CD14-positive monocyte (primary cell): ENCODE measurements at regions not wholly inside any gene's neighbourhood (a gene's known extent, or its start where the extent isn't known, plus 50 kb on each side); places are given as distances from the start of the nearest gene placed in this dataset.

Source experiments
- DNase-seq, 3 donors: peaks; one replicate each; pipeline ENCODE4 v3.0.0-alpha.2; 2011 to 2022
- H2AFZ ChIP-seq: 2 replicates; pipeline ENCODE4 v1.6.0; 2012; ENCODE audit warnings: mild to moderate bottlenecking, low read depth, low read length, inconsistent platforms; ENCODE audit not compliant: insufficient read depth, poor library complexity, severe bottlenecking
- H3K27ac ChIP-seq, 2 donors: 1 replicate in 1 of 2; 2 replicates in 1 of 2; pipeline ENCODE4 v1.5.1; 2012 to 2013; ENCODE audit warnings: low read length in 2 of 2, control low read depth in 1 of 2, inconsistent platforms in 1 of 2, low read depth in 1 of 2, mild to moderate bottlenecking in 1 of 2
- H3K27me3 ChIP-seq, 2 donors: one replicate each; pipeline versions ENCODE4 v1.6.0 to v1.6.1; 2011 to 2013; ENCODE audit warnings: low read length in 2 of 2; ENCODE audit not compliant: control insufficient read depth in 2 of 2, insufficient read depth in 2 of 2
- H3K36me3 ChIP-seq, 2 donors: replicated peaks in 1 of 2; 1 replicate in 1 of 2; 2 replicates in 1 of 2; pipeline versions ENCODE4 v1.5.1 to v1.6.1; 2012 to 2013; ENCODE audit warnings: low read length in 2 of 2, control low read depth in 1 of 2, inconsistent platforms in 1 of 2, mild to moderate bottlenecking in 1 of 2; ENCODE audit not compliant: insufficient read depth in 2 of 2, control insufficient read depth in 1 of 2
- H3K4me1 ChIP-seq, 2 donors: 1 replicate in 1 of 2; 2 replicates in 1 of 2; pipeline versions ENCODE4 v1.5.1 to v1.6.1; 2012 to 2013; ENCODE audit warnings: low read length in 2 of 2, control low read depth in 1 of 2, inconsistent platforms in 1 of 2, mild to moderate bottlenecking in 1 of 2, moderate library complexity in 1 of 2; ENCODE audit not compliant: insufficient read depth in 2 of 2, control insufficient read depth in 1 of 2
- H3K4me2 ChIP-seq: replicated peaks from 2 replicates; pipeline ENCODE3; 2012; ENCODE audit warnings: low read length, moderate library complexity, mild to moderate bottlenecking; ENCODE audit not compliant: poor library complexity, severe bottlenecking; ENCODE audit errors: extremely low read depth
- H3K4me3 ChIP-seq, 3 experiments: fragments of 200-600 bp in 1 of 3; sonication (generic) in 1 of 3; replicated peaks in 1 of 3; 1 replicate in 2 of 3; 2 replicates in 1 of 3; pipeline ENCODE4 v1.5.1; 2011 to 2013; ENCODE audit warnings: low read length in 3 of 3, mild to moderate bottlenecking in 3 of 3, control low read depth in 2 of 3, low read depth in 2 of 3, inconsistent platforms in 1 of 3, moderate library complexity in 1 of 3
- H3K79me2 ChIP-seq: 2 replicates; pipeline ENCODE4 v1.6.0; 2012; ENCODE audit warnings: mild to moderate bottlenecking, control low read depth, inconsistent platforms, low read length, moderate library complexity; ENCODE audit not compliant: insufficient read depth
- H3K9ac ChIP-seq: 2 replicates; pipeline ENCODE4 v1.6.0; 2017; ENCODE audit warnings: low read length, mild to moderate bottlenecking; ENCODE audit not compliant: insufficient read depth, poor library complexity, severe bottlenecking
- H3K9me3 ChIP-seq, 2 donors: replicated peaks in 1 of 2; 1 replicate in 1 of 2; 2 replicates in 1 of 2; pipeline versions ENCODE4 v1.5.1 to v1.6.1; 2012 to 2013; ENCODE audit warnings: low read length in 2 of 2, control low read depth in 1 of 2; ENCODE audit not compliant: control insufficient read depth in 1 of 2, insufficient read depth in 1 of 2
- H4K20me1 ChIP-seq: 2 replicates; pipeline ENCODE4 v1.6.0; 2012; ENCODE audit warnings: mild to moderate bottlenecking, low read length, control low read depth, moderate library complexity; ENCODE audit not compliant: insufficient read depth
- H3K27ac Mint-ChIP-seq, 7 donors: one replicate each; pipeline ENCODE4 v1.8.0; 2020; ENCODE audit warnings: mild to moderate bottlenecking in 7 of 7, mixed read lengths in 7 of 7, moderate library complexity in 6 of 7, inconsistent platforms in 2 of 7
- H3K27me3 Mint-ChIP-seq, 3 donors: one replicate each; pipeline ENCODE4 v1.8.0; 2021 to 2022; ENCODE audit warnings: low read depth in 3 of 3, mild to moderate bottlenecking in 3 of 3, mixed read lengths in 3 of 3, moderate library complexity in 3 of 3, inconsistent platforms in 1 of 3
- H3K36me3 Mint-ChIP-seq, 2 donors: one replicate each; pipeline ENCODE4 v1.8.0; 2020; ENCODE audit warnings: mixed read lengths in 2 of 2, inconsistent platforms in 1 of 2, mild to moderate bottlenecking in 1 of 2
- H3K4me1 Mint-ChIP-seq: one replicate; pipeline ENCODE4 v1.8.0; 2020; ENCODE audit warnings: mild to moderate bottlenecking, mixed read lengths
- H3K4me3 Mint-ChIP-seq, 2 donors: one replicate each; pipeline ENCODE4 v1.8.0; 2020; ENCODE audit warnings: mild to moderate bottlenecking in 2 of 2, mixed read lengths in 2 of 2, moderate library complexity in 1 of 2
- H3K9me3 Mint-ChIP-seq, 7 donors: one replicate each; pipeline ENCODE4 v1.8.0; 2020 to 2022; ENCODE audit warnings: mixed read lengths in 7 of 7, mild to moderate bottlenecking in 6 of 7, moderate library complexity in 6 of 7, inconsistent platforms in 2 of 7
- WGBS: methylation state at CpG from one replicate; pipeline ENCODE4 v1.1.5; 2013; ENCODE audit warnings: missing lambda C conversion rate; ENCODE audit not compliant: insufficient coverage; 5-methylcytosine and 5-hydroxymethylcytosine counted together
- intact Hi-C, 2 donors: fragments of 100-400 bp; cut with micrococcal nuclease; formaldehyde crosslinking; loops; one replicate each; pipeline versions ENCODE4 v1.15.0 to v1.15.1; 2023
- TF ChIP-seq, protein P1 (sequence below): fragments of 200-600 bp; IDR thresholded peaks from one replicate; pipeline ENCODE4 v1.8.0; 2022; ENCODE audit warnings: antibody characterized with exemption, mild to moderate bottlenecking

DNA sequence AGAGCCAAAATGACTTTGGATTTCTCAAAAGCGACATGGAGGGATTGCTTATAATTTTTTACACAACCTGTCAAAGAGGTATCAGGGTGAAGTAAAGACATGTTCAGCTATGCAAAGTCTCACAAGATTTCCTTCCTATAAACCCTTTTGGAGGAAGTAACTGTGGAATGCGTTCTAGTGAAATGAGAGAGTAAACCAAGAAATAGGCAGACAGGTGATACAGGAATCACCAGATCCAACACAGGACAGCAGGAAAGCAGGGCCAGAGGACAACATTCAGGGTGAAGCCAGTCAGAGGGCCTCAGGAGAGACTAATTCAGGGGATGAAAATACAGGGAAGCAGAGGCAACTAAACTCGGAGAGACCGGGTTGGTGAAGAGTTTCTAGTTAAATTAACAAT, 90.4 kb upstream of the MTNR1B start:
- Mint-ChIP-seq H3K9me3 (peaks cover 2 to 12% (median 6%) of the 10 kb centered on the region in 7 donors), H3K4me1 (no peaks in the 10 kb centered on the region), H3K27me3 (no peaks in the 10 kb centered on the region), H3K27ac (no peak overlapping the region), H3K36me3 (no peaks in the 10 kb centered on the region), H3K4me3 (no peak overlapping the region)
- H4K20me1 ChIP-seq = no peaks in the 10 kb centered on the region
- no peaks in the 10 kb centered on the region for H3K4me1 ChIP-seq
- no peak overlapping the region for H3K9ac ChIP-seq
- DNase-seq = no peak
- no peak overlapping the region for H2AFZ ChIP-seq
- H3K4me3 ChIP-seq = no peak overlapping the region
- TF ChIP-seq, protein P1, sequence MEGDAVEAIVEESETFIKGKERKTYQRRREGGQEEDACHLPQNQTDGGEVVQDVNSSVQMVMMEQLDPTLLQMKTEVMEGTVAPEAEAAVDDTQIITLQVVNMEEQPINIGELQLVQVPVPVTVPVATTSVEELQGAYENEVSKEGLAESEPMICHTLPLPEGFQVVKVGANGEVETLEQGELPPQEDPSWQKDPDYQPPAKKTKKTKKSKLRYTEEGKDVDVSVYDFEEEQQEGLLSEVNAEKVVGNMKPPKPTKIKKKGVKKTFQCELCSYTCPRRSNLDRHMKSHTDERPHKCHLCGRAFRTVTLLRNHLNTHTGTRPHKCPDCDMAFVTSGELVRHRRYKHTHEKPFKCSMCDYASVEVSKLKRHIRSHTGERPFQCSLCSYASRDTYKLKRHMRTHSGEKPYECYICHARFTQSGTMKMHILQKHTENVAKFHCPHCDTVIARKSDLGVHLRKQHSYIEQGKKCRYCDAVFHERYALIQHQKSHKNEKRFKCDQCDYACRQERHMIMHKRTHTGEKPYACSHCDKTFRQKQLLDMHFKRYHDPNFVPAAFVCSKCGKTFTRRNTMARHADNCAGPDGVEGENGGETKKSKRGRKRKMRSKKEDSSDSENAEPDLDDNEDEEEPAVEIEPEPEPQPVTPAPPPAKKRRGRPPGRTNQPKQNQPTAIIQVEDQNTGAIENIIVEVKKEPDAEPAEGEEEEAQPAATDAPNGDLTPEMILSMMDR = no peak
- H3K79me2 ChIP-seq = no peaks in the 10 kb centered on the region
- H3K36me3 ChIP-seq = no peaks in the 10 kb centered on the region
- H3K27ac ChIP-seq = no peak overlapping the region
- no peak overlapping the region for H3K4me2 ChIP-seq
- H3K27me3 ChIP-seq = no peaks in the 10 kb centered on the region
- H3K9me3 ChIP-seq = peaks cover 0 to 6% of the 10 kb centered on the region in 2 donors
- intact Hi-C loops = no loop called here
- WGBS = no CpG with 5 or more reads among the region's 4 CpGs

DNA sequence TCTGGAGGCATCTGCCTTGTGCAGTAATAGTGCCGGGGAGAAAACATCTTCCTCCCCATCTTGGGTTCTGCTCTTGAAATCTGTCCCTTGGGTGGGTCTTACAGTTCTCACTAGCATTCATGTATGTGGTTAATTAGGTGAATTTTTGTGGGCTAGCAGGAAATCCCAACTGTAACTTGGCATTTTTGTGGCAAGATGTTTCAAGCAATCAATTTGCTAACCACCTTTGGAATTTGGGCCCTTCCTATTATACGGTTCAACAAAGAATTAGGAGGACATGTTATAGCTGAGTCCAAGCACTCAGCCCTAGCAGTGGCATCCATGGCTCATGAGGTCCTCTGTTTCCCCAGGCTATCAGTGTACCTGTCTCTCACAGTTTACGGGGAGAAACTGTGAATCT, 89.1 kb upstream of the MTNR1B start:
- Histone ChIP-seq H3K27ac (no peak overlapping the region), H3K36me3 (no peaks in the 10 kb centered on the region), H3K4me3 (no peak overlapping the region), H3K4me2 (no peak overlapping the region), H3K4me1 (no peaks in the 10 kb centered on the region), H3K9ac (no peak overlapping the region), H3K9me3 (peaks cover 0 to 6% of the 10 kb centered on the region in 2 donors), H3K79me2 (no peaks in the 10 kb centered on the region), H4K20me1 (no peaks in the 10 kb centered on the region), H3K27me3 (no peaks in the 10 kb centered on the region), H2AFZ (no peak overlapping the region)
- H3K36me3 Mint-ChIP-seq = no peaks in the 10 kb centered on the region
- no peaks in the 10 kb centered on the region for H3K27me3 Mint-ChIP-seq
- H3K4me3 Mint-ChIP-seq = no peak overlapping the region
- DNase-seq = no peak
- H3K4me1 Mint-ChIP-seq = no peaks in the 10 kb centered on the region
- WGBS = 100% methylated on average over 2 of the region's 3 CpGs
- H3K9me3 Mint-ChIP-seq = peaks cover 2 to 12% (median 6%) of the 10 kb centered on the region in 7 donors
- intact Hi-C loops = no loop called here
- no peak overlapping the region for H3K27ac Mint-ChIP-seq
- TF ChIP-seq, protein P1 = no peak
